Astrocyte (in vitro differentiated cells and primary cell): ENCODE measurements at regions not wholly inside any gene's neighbourhood (a gene's known extent, or its start where the extent isn't known, plus 50 kb on each side); places are given as distances from the start of the nearest gene placed in this dataset.
A peak's percentile ranks its signal among the peaks of the same experiment; 100 is the strongest.

Source experiments
- DNase-seq: peaks from one replicate; pipeline ENCODE4 v3.0.0-alpha.2; 2010; ENCODE audit warnings: low read depth
- FAIRE-seq: peaks from 2 replicates; lab custom pipeline; 2011; peaks lifted over from hg19 to GRCh38; lab: Jason Lieb, UNC
- H2AFZ ChIP-seq: 2 replicates; pipeline ENCODE4 v1.6.0; 2012; ENCODE audit warnings: low read depth, low read length, inconsistent platforms
- H3K27ac ChIP-seq: 2 replicates; pipeline ENCODE4 v1.5.1; 2011; ENCODE audit warnings: low read depth, low read length, inconsistent platforms
- H3K27me3 ChIP-seq: 2 replicates; pipeline ENCODE4 v1.6.0; 2011; ENCODE audit warnings: low read length, inconsistent platforms; ENCODE audit not compliant: insufficient read depth
- H3K36me3 ChIP-seq: 2 replicates; pipeline ENCODE4 v1.5.1; 2011; ENCODE audit warnings: low read length, inconsistent platforms; ENCODE audit not compliant: insufficient read depth
- H3K4me1 ChIP-seq: 2 replicates; pipeline ENCODE4 v1.5.1; 2011; ENCODE audit warnings: low read length, inconsistent platforms; ENCODE audit not compliant: insufficient read depth
- H3K4me2 ChIP-seq: 2 replicates; pipeline ENCODE4 v1.6.0; 2012; ENCODE audit warnings: low read length, inconsistent platforms
- H3K4me3 ChIP-seq: 2 replicates; pipeline ENCODE4 v1.5.1; 2011; ENCODE audit warnings: low read depth, mild to moderate bottlenecking, low read length, inconsistent platforms; ENCODE audit not compliant: insufficient read depth
- H3K79me2 ChIP-seq: 2 replicates; pipeline ENCODE4 v1.6.0; 2012; ENCODE audit warnings: mild to moderate bottlenecking, low read length, inconsistent platforms; ENCODE audit not compliant: insufficient read depth
- H3K9ac ChIP-seq: 2 replicates; pipeline ENCODE4 v1.6.0; 2012; ENCODE audit warnings: mild to moderate bottlenecking, low read length, inconsistent platforms
- H3K9me3 ChIP-seq: 2 replicates; pipeline ENCODE4 v1.5.1; 2012; ENCODE audit warnings: low read depth, mild to moderate bottlenecking, low read length, inconsistent platforms; ENCODE audit not compliant: insufficient read depth
- H4K20me1 ChIP-seq: 2 replicates; pipeline ENCODE4 v1.6.0; 2012; ENCODE audit warnings: low read length, inconsistent platforms; ENCODE audit not compliant: insufficient read depth
- H3K27ac Mint-ChIP-seq: one replicate; pipeline ENCODE4 v1.8.0; 2021; ENCODE audit warnings: mild to moderate bottlenecking, mixed read lengths; ENCODE audit not compliant: unreplicated experiment
- H3K27me3 Mint-ChIP-seq: one replicate; pipeline ENCODE4 v1.8.0; 2021; ENCODE audit warnings: low read depth, mixed read lengths; ENCODE audit not compliant: unreplicated experiment
- H3K36me3 Mint-ChIP-seq: one replicate; pipeline ENCODE4 v1.8.0; 2021; ENCODE audit warnings: low read depth, mixed read lengths; ENCODE audit not compliant: unreplicated experiment
- H3K4me1 Mint-ChIP-seq: one replicate; pipeline ENCODE4 v1.8.0; 2021; ENCODE audit warnings: low read depth, mixed read lengths; ENCODE audit not compliant: unreplicated experiment
- H3K4me3 Mint-ChIP-seq: one replicate; pipeline ENCODE4 v1.8.0; 2021; ENCODE audit warnings: mild to moderate bottlenecking, moderate library complexity, mixed read lengths; ENCODE audit not compliant: unreplicated experiment
- H3K9me3 Mint-ChIP-seq: one replicate; pipeline ENCODE4 v1.8.0; 2021; ENCODE audit warnings: mild to moderate bottlenecking, mixed read lengths; ENCODE audit not compliant: unreplicated experiment
- EZH2 ChIP-seq: IDR thresholded peaks from 2 replicates; pipeline ENCODE4 v1.6.1; 2012; ENCODE audit warnings: mild to moderate bottlenecking, low read length, inconsistent platforms; ENCODE audit not compliant: insufficient read depth
- TF ChIP-seq, protein P1 (sequence below): IDR thresholded peaks from 2 replicates; pipeline ENCODE4 v1.5.1; 2011; ENCODE audit warnings: low read depth, mild to moderate bottlenecking, inconsistent platforms, low read length, moderate library complexity; ENCODE audit not compliant: insufficient read depth

DNA sequence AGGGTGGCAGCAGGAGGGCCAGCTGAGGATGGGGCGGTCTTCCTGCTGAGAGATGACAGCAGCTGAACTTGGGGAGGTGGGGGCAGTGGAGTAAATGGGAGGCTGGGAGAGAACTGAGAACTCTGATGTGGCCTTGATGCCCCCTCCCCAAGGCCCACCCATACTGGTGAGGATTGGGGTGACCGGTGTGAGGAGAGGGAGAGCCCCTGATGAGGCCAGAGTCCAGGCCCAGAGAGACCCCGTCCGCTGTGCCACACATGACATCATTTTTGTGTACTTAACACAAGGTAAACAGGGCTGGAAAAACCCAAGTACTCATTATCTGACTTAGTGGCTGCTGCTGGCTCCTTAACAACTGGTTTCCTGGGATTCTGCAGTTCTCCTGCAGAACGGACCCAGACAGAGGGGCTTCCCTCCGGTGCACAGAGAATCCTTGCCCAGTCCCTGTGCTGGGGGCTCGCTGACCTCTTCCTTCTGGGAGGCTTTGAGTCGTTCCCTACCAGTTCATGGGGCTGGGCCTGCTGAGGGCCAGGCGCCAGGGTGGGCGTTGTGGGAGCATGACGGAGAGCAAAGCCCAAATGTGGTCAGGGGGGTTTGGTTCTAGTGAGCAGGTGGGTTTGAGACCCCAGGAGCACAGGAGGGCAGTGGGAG is 207.6 kb downstream of the RAB11FIP4 start:
- peaks cover 7% of the 10 kb centered on the region for H3K36me3 Mint-ChIP-seq
- no peaks in the 10 kb centered on the region for H3K27me3 Mint-ChIP-seq
- peaks cover 57% of the 10 kb centered on the region for H3K4me1 ChIP-seq
- no peak for TF ChIP-seq EZH2
- TF ChIP-seq, protein P1, sequence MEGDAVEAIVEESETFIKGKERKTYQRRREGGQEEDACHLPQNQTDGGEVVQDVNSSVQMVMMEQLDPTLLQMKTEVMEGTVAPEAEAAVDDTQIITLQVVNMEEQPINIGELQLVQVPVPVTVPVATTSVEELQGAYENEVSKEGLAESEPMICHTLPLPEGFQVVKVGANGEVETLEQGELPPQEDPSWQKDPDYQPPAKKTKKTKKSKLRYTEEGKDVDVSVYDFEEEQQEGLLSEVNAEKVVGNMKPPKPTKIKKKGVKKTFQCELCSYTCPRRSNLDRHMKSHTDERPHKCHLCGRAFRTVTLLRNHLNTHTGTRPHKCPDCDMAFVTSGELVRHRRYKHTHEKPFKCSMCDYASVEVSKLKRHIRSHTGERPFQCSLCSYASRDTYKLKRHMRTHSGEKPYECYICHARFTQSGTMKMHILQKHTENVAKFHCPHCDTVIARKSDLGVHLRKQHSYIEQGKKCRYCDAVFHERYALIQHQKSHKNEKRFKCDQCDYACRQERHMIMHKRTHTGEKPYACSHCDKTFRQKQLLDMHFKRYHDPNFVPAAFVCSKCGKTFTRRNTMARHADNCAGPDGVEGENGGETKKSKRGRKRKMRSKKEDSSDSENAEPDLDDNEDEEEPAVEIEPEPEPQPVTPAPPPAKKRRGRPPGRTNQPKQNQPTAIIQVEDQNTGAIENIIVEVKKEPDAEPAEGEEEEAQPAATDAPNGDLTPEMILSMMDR: no peak
- H3K27ac ChIP-seq: no peak overlapping the region
- no peaks in the 10 kb centered on the region for H4K20me1 ChIP-seq
- no peak overlapping the region for H3K27ac Mint-ChIP-seq
- H3K9me3 ChIP-seq: no peaks in the 10 kb centered on the region
- no peak overlapping the region for H2AFZ ChIP-seq
- no peak for FAIRE-seq
- no peaks in the 10 kb centered on the region for H3K79me2 ChIP-seq
- H3K27me3 ChIP-seq: no peaks in the 10 kb centered on the region
- peak overlapping the region; percentile 1 for H3K4me2 ChIP-seq
- H3K36me3 ChIP-seq: no peaks in the 10 kb centered on the region
- H3K4me3 ChIP-seq: no peak overlapping the region
- peaks cover 53% of the 10 kb centered on the region for H3K4me1 Mint-ChIP-seq
- peak overlapping the region; percentile 39 for H3K9ac ChIP-seq
- DNase-seq: no peak
- H3K9me3 Mint-ChIP-seq: no peaks in the 10 kb centered on the region
- H3K4me3 Mint-ChIP-seq: no peak overlapping the region

DNA sequence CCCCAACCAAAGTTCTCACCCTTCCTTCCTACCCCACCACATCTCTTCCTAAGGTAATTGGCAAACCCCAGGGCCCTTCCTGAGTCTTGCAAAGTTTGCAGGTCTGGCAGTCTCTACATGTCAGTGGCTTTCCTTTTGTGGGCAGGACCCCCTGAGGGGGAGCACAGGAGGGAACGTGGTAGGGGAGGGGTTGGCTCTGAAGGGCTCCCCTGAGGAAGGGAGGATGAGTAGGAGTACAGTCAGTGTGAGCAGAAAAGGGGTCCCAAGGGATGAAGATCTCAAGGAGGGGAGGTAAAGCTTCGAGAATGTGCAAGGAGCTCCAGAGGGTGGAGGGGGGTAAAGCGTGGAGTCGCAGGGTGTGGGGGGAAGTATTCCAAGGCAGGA is 206.9 kb downstream of the RAB11FIP4 start:
- no peak for FAIRE-seq
- no peaks in the 10 kb centered on the region for H4K20me1 ChIP-seq

More for the DNA sequence above, 206.9 kb downstream of the RAB11FIP4 start:
- H3K4me1 ChIP-seq: peaks cover 63% of the 10 kb centered on the region
- Mint-ChIP-seq H3K4me3 (no peak overlapping the region), H3K27ac (no peak overlapping the region), H3K9me3 (peaks cover under 1% of the 10 kb centered on the region), H3K27me3 (no peaks in the 10 kb centered on the region), H3K4me1 (peaks cover 53% of the 10 kb centered on the region), H3K36me3 (peaks cover 7% of the 10 kb centered on the region)
- H3K27ac ChIP-seq: no peak overlapping the region
- peaks cover 3% of the 10 kb centered on the region for H3K36me3 ChIP-seq
- H3K4me2 ChIP-seq: peak overlapping the region; percentile 1
- no peaks in the 10 kb centered on the region for H3K9me3 ChIP-seq
- TF ChIP-seq, protein P1: no peak
- TF ChIP-seq EZH2: no peak
- H3K9ac ChIP-seq: peak overlapping the region; percentile 39
- H2AFZ ChIP-seq: no peak overlapping the region
- no peaks in the 10 kb centered on the region for H3K79me2 ChIP-seq
- no peak overlapping the region for H3K4me3 ChIP-seq
- no peaks in the 10 kb centered on the region for H3K27me3 ChIP-seq
- no peak for DNase-seq
